Spleen (tissue), 7 donors: ENCODE measurements at regions not wholly inside any gene's neighbourhood (a gene's known extent, or its start where the extent isn't known, plus 50 kb on each side); places are given as distances from the start of the nearest gene placed in this dataset.

ENCODE experiments used
- POLR2A ChIP-seq, 3 donors: fragments of 450-650 bp; IDR thresholded peaks; one replicate each; pipeline ENCODE4 v1.5.1; 2017; ENCODE audit warnings: antibody characterized with exemption in 3 of 3, mild to moderate bottlenecking in 1 of 3
- POLR2AphosphoS5 ChIP-seq, 3 donors: sonication (generic); formaldehyde crosslinking; IDR thresholded peaks; one replicate each; pipeline ENCODE4 v1.5.1; 2017; ENCODE audit warnings: antibody characterized with exemption in 3 of 3
- TF ChIP-seq, protein P1 (sequence below), 11 experiments: fragments of 200-600 bp in 7 of 11; fragments of 450-650 bp in 4 of 11; sonication (generic) in 4 of 11; IDR thresholded peaks in 8 of 11; conservative IDR thresholded peaks in 3 of 11; 1 replicate in 7 of 11; 2 replicates in 4 of 11; pipeline versions ENCODE4 v1.4.0 to v1.8.0; 2016 to 2021; ENCODE audit warnings: antibody characterized with exemption in 11 of 11, inconsistent platforms in 4 of 11, mild to moderate bottlenecking in 1 of 11
- donor health status: DM: no; HTN: no; CAD: no; lungs with moderate emphysema.
- donor health status: DM: no; HTN: no; CAD: no.
- donor health status: DM: no; HTN: no; CAD: no.

DNA sequence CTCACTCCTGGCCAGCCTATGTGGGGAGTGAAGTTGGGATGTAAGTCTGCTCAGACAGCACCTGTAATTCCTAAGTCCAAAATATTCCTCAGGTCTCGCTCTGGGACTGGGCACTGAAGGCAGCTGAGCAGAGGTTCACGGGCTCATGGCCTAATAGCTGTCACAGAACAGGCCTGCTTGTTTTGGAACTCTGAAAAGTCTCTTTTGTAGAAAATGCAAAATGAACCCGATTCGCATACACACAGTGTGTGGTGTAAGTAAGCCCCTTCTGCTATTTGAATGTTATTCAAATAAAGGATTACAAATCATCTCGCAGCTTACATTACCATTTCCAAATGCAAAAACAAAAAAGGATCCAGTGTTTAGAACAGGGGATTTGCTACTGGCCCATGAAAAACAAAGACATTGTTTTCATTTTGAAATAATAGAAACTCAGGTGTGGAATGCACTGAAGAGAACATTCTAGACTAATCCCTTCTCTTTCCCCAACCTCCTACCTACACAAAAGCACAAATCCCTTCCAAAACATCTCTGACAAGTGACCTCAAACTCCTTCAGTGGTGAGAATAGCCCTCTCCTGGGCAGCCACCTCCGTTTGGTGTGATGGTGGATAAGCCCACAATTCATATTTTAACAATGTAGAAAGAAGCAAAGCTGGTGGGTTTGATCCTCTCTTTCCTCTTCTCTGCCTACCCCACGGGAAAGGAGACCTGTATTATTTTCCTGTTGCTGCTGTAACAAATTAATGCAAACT, 118.3 kb upstream of the NCK2 start:
- TF ChIP-seq, protein P1, sequence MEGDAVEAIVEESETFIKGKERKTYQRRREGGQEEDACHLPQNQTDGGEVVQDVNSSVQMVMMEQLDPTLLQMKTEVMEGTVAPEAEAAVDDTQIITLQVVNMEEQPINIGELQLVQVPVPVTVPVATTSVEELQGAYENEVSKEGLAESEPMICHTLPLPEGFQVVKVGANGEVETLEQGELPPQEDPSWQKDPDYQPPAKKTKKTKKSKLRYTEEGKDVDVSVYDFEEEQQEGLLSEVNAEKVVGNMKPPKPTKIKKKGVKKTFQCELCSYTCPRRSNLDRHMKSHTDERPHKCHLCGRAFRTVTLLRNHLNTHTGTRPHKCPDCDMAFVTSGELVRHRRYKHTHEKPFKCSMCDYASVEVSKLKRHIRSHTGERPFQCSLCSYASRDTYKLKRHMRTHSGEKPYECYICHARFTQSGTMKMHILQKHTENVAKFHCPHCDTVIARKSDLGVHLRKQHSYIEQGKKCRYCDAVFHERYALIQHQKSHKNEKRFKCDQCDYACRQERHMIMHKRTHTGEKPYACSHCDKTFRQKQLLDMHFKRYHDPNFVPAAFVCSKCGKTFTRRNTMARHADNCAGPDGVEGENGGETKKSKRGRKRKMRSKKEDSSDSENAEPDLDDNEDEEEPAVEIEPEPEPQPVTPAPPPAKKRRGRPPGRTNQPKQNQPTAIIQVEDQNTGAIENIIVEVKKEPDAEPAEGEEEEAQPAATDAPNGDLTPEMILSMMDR (IDR thresholded peaks at IDR 0.05 in 8 of 11, conservative IDR thresholded peaks at IDR 0.05 in 3 of 11) = no peak
- TF ChIP-seq POLR2A (IDR thresholded peaks at IDR 0.05) (no peak), POLR2AphosphoS5 (IDR thresholded peaks at IDR 0.05) (no peak)
